ENCODE measurements at regions not wholly inside any gene's neighbourhood (a gene's known extent, or its start where the extent isn't known, plus 50 kb on each side); places are given as distances from the start of the nearest gene placed in this dataset.
"Not testable (repeated sequence)": the region's sequence is repeated elsewhere in the genome, so short reads cannot be mapped to it uniquely, and the experiment has no call there.

GRCh38 chr2:192539306-192539705, 344.6 kb upstream of the TMEFF2 start:
- no peaks in the 10 kb centered on the region for H3K36me3 ChIP-seq
- H3K27me3 ChIP-seq = no peaks in the 10 kb centered on the region
- no peak overlapping the region for H3K27ac ChIP-seq
- TF ChIP-seq CTCF (IDR thresholded peaks at IDR 0.05) (no peak), POLR2AphosphoS5 (IDR thresholded peaks at IDR 0.05) (no peak), EP300 (IDR thresholded peaks at IDR 0.05) (no peak), POLR2A (IDR thresholded peaks at IDR 0.05) (no peak)
- no peak overlapping the region for H3K4me3 ChIP-seq
- 80 to 81% methylated on average over 5 of the region's 5 CpGs for WGBS, 2 donors
- H3K9me3 ChIP-seq = no peaks in the 10 kb centered on the region
- no peaks in the 10 kb centered on the region for H3K4me1 ChIP-seq
- DNase-seq = no peak
- intact Hi-C loops (cut with DNase I) = no loop called here

GRCh38 chr2:192536922-192537624, 342.3 kb upstream of the TMEFF2 start:
- Histone ChIP-seq H3K27ac (no peak overlapping the region), H3K4me1 (no peaks in the 10 kb centered on the region), H3K27me3 (no peaks in the 10 kb centered on the region), H3K9me3 (no peaks in the 10 kb centered on the region), H3K36me3 (no peaks in the 10 kb centered on the region), H3K4me3 (no peak overlapping the region)
- TF ChIP-seq POLR2AphosphoS5 (IDR thresholded peaks at IDR 0.05) = no peak
- no peak for TF ChIP-seq EP300 (IDR thresholded peaks at IDR 0.05)
- TF ChIP-seq POLR2A (IDR thresholded peaks at IDR 0.05) = no peak
- no peak for TF ChIP-seq CTCF (IDR thresholded peaks at IDR 0.05)
- intact Hi-C loops (cut with DNase I) = no loop called here
- no peak for DNase-seq
- WGBS, 2 donors = 58 to 69% methylated on average over 2 of the region's 2 CpGs

GRCh38 chr2:192535956-192536921, 341.5 kb upstream of the TMEFF2 start:
- H3K27ac ChIP-seq = no peak overlapping the region
- no peak overlapping the region for H3K4me3 ChIP-seq
- H3K36me3 ChIP-seq = no peaks in the 10 kb centered on the region
- H3K9me3 ChIP-seq = no peaks in the 10 kb centered on the region
- no peaks in the 10 kb centered on the region for H3K4me1 ChIP-seq
- intact Hi-C loops (cut with DNase I) = no loop called here
- 46 to 70% methylated on average over 3 of the region's 3 CpGs for WGBS, 2 donors
- H3K27me3 ChIP-seq = no peaks in the 10 kb centered on the region
- no peak for DNase-seq
- TF ChIP-seq POLR2A (IDR thresholded peaks at IDR 0.05) (no peak), POLR2AphosphoS5 (IDR thresholded peaks at IDR 0.05) (no peak), EP300 (IDR thresholded peaks at IDR 0.05) (no peak), CTCF (IDR thresholded peaks at IDR 0.05) (no peak)

GRCh38 chr2:192534072-192534471, 339.3 kb upstream of the TMEFF2 start:
- WGBS, 2 donors = 93 to 96% methylated on average over 3 of the region's 3 CpGs
- no peaks in the 10 kb centered on the region for H3K9me3 ChIP-seq
- no peak for DNase-seq
- no peak overlapping the region for H3K4me3 ChIP-seq
- no peaks in the 10 kb centered on the region for H3K27me3 ChIP-seq
- no peak overlapping the region for H3K27ac ChIP-seq
- intact Hi-C loops (cut with DNase I) = no loop called here
- no peaks in the 10 kb centered on the region for H3K4me1 ChIP-seq
- TF ChIP-seq POLR2A (IDR thresholded peaks at IDR 0.05) (no peak), EP300 (IDR thresholded peaks at IDR 0.05) (no peak)
- H3K36me3 ChIP-seq = no peaks in the 10 kb centered on the region

- H3K9me3 ChIP-seq; H3K27me3 ChIP-seq; DNase-seq; H3K4me3 ChIP-seq; H3K36me3 ChIP-seq; H3K4me1 ChIP-seq; H3K27ac ChIP-seq; intact Hi-C loops (cut with DNase I): not testable (repeated sequence)
- WGBS, 2 donors = 86 to 91% methylated on average over 10 of the region's 10 CpGs
Observed at GRCh38 chr2:192524642-192525251, 330.0 kb upstream of the TMEFF2 start.

- DNase-seq; H3K27me3 ChIP-seq; H3K9me3 ChIP-seq; intact Hi-C loops (cut with DNase I); H3K4me1 ChIP-seq; H3K27ac ChIP-seq; H3K36me3 ChIP-seq; H3K4me3 ChIP-seq: not testable (repeated sequence)
- 71 to 82% methylated on average over 3 of the region's 3 CpGs for WGBS, 2 donors
Observed at GRCh38 chr2:192524214-192524613, 329.5 kb upstream of the TMEFF2 start.

All from sigmoid colon (tissue), 6 donors.